GM23338 (cell line): ENCODE measurements at regions not wholly inside any gene's neighbourhood (a gene's known extent, or its start where the extent isn't known, plus 50 kb on each side); places are given as distances from the start of the nearest gene placed in this dataset.

Experiments
- ATAC-seq: fragments of 200-7000 bp; cut with Tn5 transposase; 3 replicates; pipeline ENCODE4 v1.9.1; 2020
- DNase-seq: peaks from one replicate; pipeline ENCODE4 v3.0.0-alpha.2; 2015; ENCODE audit warnings: low spot score
- H2AFZ ChIP-seq: fragments of 200-600 bp; sonication (generic); 2 replicates; pipeline ENCODE4 v1.8.0; 2016; ENCODE audit warnings: antibody characterized with exemption, mild to moderate bottlenecking, moderate library complexity
- H3F3A ChIP-seq: fragments of 200-600 bp; sonication (generic); replicated peaks from 2 replicates; pipeline ENCODE4 v1.8.0; 2017; ENCODE audit warnings: antibody characterized with exemption, mixed run types, low read depth
- H3K27ac ChIP-seq: fragments of 200-600 bp; sonication (generic); 2 replicates; pipeline ENCODE4 v1.6.1; 2016; ENCODE audit warnings: low read depth
- H3K27me3 ChIP-seq: fragments of 200-600 bp; sonication (generic); 2 replicates; pipeline ENCODE4 v1.8.0; 2016; ENCODE audit warnings: mild to moderate bottlenecking, mixed run types, moderate library complexity; ENCODE audit not compliant: insufficient read depth
- H3K36me3 ChIP-seq: fragments of 200-600 bp; sonication (generic); 2 replicates; pipeline ENCODE4 v1.8.0; 2016; ENCODE audit warnings: mild to moderate bottlenecking; ENCODE audit not compliant: insufficient read depth
- H3K4me1 ChIP-seq: fragments of 200-600 bp; sonication (generic); 2 replicates; pipeline ENCODE4 v1.8.0; 2016; ENCODE audit warnings: mild to moderate bottlenecking, moderate library complexity; ENCODE audit not compliant: insufficient read depth
- H3K4me2 ChIP-seq: fragments of 200-600 bp; sonication (generic); 2 replicates; pipeline ENCODE4 v1.7.1; 2017; ENCODE audit warnings: mixed run types
- H3K4me3 ChIP-seq: fragments of 200-600 bp; sonication (generic); 2 replicates; pipeline ENCODE4 v1.6.1; 2016; ENCODE audit warnings: mixed run types
- H3K79me2 ChIP-seq: fragments of 200-600 bp; sonication (generic); replicated peaks from 2 replicates; pipeline ENCODE4 v1.8.0; 2017; ENCODE audit warnings: mild to moderate bottlenecking; ENCODE audit not compliant: insufficient read depth
- H3K9me2 ChIP-seq: fragments of 200-600 bp; sonication (generic); 2 replicates; pipeline ENCODE4 v1.8.0; 2017; ENCODE audit not compliant: insufficient read depth
- H4K20me1 ChIP-seq: fragments of 200-600 bp; sonication (generic); replicated peaks from 2 replicates; pipeline ENCODE4 v1.8.0; 2017; ENCODE audit warnings: mild to moderate bottlenecking; ENCODE audit not compliant: insufficient read depth
- H3K27ac Mint-ChIP-seq: 2 replicates; pipeline ENCODE4 v1.8.0; 2020; ENCODE audit warnings: inconsistent platforms, mild to moderate bottlenecking, moderate library complexity, mixed read lengths
- H3K27me3 Mint-ChIP-seq: 3 replicates; pipeline ENCODE4 v1.8.0; 2022; ENCODE audit warnings: low read depth, mild to moderate bottlenecking, moderate library complexity, mixed read lengths, inconsistent platforms; ENCODE audit not compliant: insufficient read depth, poor library complexity
- H3K36me3 Mint-ChIP-seq: 3 replicates; pipeline ENCODE4 v1.8.0; 2021; ENCODE audit warnings: low read depth, mild to moderate bottlenecking, inconsistent platforms, moderate library complexity, mixed read lengths
- H3K4me1 Mint-ChIP-seq: 3 replicates; pipeline ENCODE4 v1.8.0; 2020; ENCODE audit warnings: mild to moderate bottlenecking, inconsistent platforms, mixed read lengths
- H3K4me3 Mint-ChIP-seq: 3 replicates; pipeline ENCODE4 v1.8.0; 2021; ENCODE audit warnings: moderate library complexity, mild to moderate bottlenecking, inconsistent platforms, mixed read lengths
- H3K9me3 Mint-ChIP-seq: 3 replicates; pipeline ENCODE4 v1.8.0; 2020; ENCODE audit warnings: moderate library complexity, mild to moderate bottlenecking, inconsistent platforms, mixed read lengths
- CREB1 ChIP-seq: fragments of 250-450 bp; sonication (Bioruptor Pico); IDR thresholded peaks from 2 replicates; pipeline ENCODE4 v1.5.0; 2020; ENCODE audit warnings: low read depth, mild to moderate bottlenecking, moderate library complexity
- EZH2 ChIP-seq: fragments of 200-600 bp; sonication (generic); IDR thresholded peaks from one replicate; pipeline ENCODE4 v1.8.0; 2017; ENCODE audit warnings: antibody characterized with exemption, mild to moderate bottlenecking, low read depth; ENCODE audit not compliant: unreplicated experiment
- EZH2phosphoT487 ChIP-seq: fragments of 200-600 bp; sonication (generic); IDR thresholded peaks from one replicate; pipeline ENCODE4 v1.8.1; 2018; ENCODE audit warnings: antibody characterized with exemption; ENCODE audit not compliant: unreplicated experiment
- JUNB ChIP-seq: IDR thresholded peaks from one replicate; pipeline ENCODE4 v1.6.1; 2016; ENCODE audit warnings: antibody characterized with exemption; ENCODE audit not compliant: unreplicated experiment
- NANOG ChIP-seq: IDR thresholded peaks from 2 replicates; pipeline ENCODE4 v1.6.1; 2016; ENCODE audit warnings: antibody characterized with exemption, borderline replicate concordance
- POLR2AphosphoS5 ChIP-seq: IDR thresholded peaks from 2 replicates; pipeline ENCODE4 v1.6.1; 2016; ENCODE audit warnings: antibody characterized with exemption, low read depth
- STAT1 ChIP-seq: IDR thresholded peaks from one replicate; pipeline ENCODE4 v1.6.1; 2016; ENCODE audit warnings: antibody characterized with exemption; ENCODE audit not compliant: unreplicated experiment
- ZNF114 ChIP-seq: fragments of 250-450 bp; sonication (Bioruptor Pico); IDR thresholded peaks from 2 replicates; pipeline ENCODE4 v1.5.0; 2020; ENCODE audit warnings: mild to moderate bottlenecking, moderate library complexity
- ZNF331 ChIP-seq: fragments of 250-450 bp; sonication (Bioruptor Pico); IDR thresholded peaks from 2 replicates; pipeline ENCODE4 v1.5.0; 2020; ENCODE audit warnings: low read depth, mild to moderate bottlenecking, moderate library complexity
- TF ChIP-seq, protein P1 (sequence below), 2 experiments: fragments of 200-600 bp in 1 of 2; sonication (generic) in 1 of 2; conservative IDR thresholded peaks; 2 replicates each; pipeline versions ENCODE4 v1.5.1 to v1.6.1; 2016 to 2017; ENCODE audit warnings: antibody characterized with exemption in 2 of 2, low read depth in 2 of 2, mild to moderate bottlenecking in 2 of 2, moderate library complexity in 1 of 2
- TF ChIP-seq, protein P2 (sequence below): fragments of 250-450 bp; sonication (Bioruptor Pico); IDR thresholded peaks from 2 replicates; pipeline ENCODE4 v1.5.0; 2020; ENCODE audit warnings: mild to moderate bottlenecking, moderate library complexity
- TF ChIP-seq, protein P3 (sequence below): IDR thresholded peaks from one replicate; pipeline ENCODE4 v1.6.1; 2018; ENCODE audit warnings: antibody characterized with exemption; ENCODE audit not compliant: unreplicated experiment
- TF ChIP-seq, protein P4 (sequence below): IDR thresholded peaks from 2 replicates; pipeline ENCODE4 v1.6.1; 2016; ENCODE audit warnings: antibody characterized with exemption

DNA sequence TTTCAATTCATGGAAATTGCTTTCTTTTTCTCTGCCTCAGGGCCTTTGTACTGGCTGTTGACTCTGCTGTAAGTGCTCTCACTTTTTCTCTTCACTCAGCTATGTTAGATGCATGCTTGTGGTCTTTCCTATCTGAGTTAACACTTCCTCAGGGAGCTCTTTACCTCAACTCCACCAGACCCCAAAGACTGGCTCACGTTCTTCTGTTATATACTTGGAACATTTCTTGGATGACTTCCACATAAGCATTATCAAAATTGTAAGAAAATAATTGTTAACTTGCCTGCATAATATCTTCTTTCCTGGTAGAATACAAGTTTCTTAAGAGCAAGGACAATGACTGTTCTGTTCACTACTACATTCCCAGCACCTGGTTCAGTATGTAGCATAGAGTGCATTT, 455.9 kb downstream of the EBF1 start:
- peaks cover 9% of the 10 kb centered on the region for H3K9me2 ChIP-seq
- H3K27me3 ChIP-seq, result no peaks in the 10 kb centered on the region
- ATAC-seq (no peak), DNase-seq (no peak)
- H3K4me2 ChIP-seq, result no peak overlapping the region
- H3K36me3 ChIP-seq, result no peaks in the 10 kb centered on the region
- no peak overlapping the region for H2AFZ ChIP-seq
- no peaks in the 10 kb centered on the region for H3F3A ChIP-seq
- H3K4me3 ChIP-seq, result no peak overlapping the region
- H3K27ac Mint-ChIP-seq, result no peak overlapping the region
- H3K4me3 Mint-ChIP-seq, result no peak overlapping the region
- peaks cover 17% of the 10 kb centered on the region for H3K4me1 Mint-ChIP-seq
- peaks cover 8% of the 10 kb centered on the region; the same call in 1 of the 2 replicates for H3K4me1 ChIP-seq
- no peak overlapping the region for H3K27ac ChIP-seq
- H3K79me2 ChIP-seq, result no peaks in the 10 kb centered on the region
- H3K27me3 Mint-ChIP-seq, result no peaks in the 10 kb centered on the region
- no peaks in the 10 kb centered on the region for H3K36me3 Mint-ChIP-seq
- H3K9me3 Mint-ChIP-seq, result no peaks in the 10 kb centered on the region
- TF ChIP-seq ZNF331 (no peak), EZH2phosphoT487 (no peak), CREB1 (CRISPR knock-in tag) (no peak), JUNB (no peak), NANOG (no peak), ZNF114 (no peak), POLR2AphosphoS5 (no peak), EZH2 (no peak), STAT1 (no peak)
- TF ChIP-seq, protein P1, sequence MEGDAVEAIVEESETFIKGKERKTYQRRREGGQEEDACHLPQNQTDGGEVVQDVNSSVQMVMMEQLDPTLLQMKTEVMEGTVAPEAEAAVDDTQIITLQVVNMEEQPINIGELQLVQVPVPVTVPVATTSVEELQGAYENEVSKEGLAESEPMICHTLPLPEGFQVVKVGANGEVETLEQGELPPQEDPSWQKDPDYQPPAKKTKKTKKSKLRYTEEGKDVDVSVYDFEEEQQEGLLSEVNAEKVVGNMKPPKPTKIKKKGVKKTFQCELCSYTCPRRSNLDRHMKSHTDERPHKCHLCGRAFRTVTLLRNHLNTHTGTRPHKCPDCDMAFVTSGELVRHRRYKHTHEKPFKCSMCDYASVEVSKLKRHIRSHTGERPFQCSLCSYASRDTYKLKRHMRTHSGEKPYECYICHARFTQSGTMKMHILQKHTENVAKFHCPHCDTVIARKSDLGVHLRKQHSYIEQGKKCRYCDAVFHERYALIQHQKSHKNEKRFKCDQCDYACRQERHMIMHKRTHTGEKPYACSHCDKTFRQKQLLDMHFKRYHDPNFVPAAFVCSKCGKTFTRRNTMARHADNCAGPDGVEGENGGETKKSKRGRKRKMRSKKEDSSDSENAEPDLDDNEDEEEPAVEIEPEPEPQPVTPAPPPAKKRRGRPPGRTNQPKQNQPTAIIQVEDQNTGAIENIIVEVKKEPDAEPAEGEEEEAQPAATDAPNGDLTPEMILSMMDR (conservative IDR thresholded peaks at IDR 0.05; ENCODE audit: low read depth in 2 of 2), result no peak
- TF ChIP-seq, protein P2, sequence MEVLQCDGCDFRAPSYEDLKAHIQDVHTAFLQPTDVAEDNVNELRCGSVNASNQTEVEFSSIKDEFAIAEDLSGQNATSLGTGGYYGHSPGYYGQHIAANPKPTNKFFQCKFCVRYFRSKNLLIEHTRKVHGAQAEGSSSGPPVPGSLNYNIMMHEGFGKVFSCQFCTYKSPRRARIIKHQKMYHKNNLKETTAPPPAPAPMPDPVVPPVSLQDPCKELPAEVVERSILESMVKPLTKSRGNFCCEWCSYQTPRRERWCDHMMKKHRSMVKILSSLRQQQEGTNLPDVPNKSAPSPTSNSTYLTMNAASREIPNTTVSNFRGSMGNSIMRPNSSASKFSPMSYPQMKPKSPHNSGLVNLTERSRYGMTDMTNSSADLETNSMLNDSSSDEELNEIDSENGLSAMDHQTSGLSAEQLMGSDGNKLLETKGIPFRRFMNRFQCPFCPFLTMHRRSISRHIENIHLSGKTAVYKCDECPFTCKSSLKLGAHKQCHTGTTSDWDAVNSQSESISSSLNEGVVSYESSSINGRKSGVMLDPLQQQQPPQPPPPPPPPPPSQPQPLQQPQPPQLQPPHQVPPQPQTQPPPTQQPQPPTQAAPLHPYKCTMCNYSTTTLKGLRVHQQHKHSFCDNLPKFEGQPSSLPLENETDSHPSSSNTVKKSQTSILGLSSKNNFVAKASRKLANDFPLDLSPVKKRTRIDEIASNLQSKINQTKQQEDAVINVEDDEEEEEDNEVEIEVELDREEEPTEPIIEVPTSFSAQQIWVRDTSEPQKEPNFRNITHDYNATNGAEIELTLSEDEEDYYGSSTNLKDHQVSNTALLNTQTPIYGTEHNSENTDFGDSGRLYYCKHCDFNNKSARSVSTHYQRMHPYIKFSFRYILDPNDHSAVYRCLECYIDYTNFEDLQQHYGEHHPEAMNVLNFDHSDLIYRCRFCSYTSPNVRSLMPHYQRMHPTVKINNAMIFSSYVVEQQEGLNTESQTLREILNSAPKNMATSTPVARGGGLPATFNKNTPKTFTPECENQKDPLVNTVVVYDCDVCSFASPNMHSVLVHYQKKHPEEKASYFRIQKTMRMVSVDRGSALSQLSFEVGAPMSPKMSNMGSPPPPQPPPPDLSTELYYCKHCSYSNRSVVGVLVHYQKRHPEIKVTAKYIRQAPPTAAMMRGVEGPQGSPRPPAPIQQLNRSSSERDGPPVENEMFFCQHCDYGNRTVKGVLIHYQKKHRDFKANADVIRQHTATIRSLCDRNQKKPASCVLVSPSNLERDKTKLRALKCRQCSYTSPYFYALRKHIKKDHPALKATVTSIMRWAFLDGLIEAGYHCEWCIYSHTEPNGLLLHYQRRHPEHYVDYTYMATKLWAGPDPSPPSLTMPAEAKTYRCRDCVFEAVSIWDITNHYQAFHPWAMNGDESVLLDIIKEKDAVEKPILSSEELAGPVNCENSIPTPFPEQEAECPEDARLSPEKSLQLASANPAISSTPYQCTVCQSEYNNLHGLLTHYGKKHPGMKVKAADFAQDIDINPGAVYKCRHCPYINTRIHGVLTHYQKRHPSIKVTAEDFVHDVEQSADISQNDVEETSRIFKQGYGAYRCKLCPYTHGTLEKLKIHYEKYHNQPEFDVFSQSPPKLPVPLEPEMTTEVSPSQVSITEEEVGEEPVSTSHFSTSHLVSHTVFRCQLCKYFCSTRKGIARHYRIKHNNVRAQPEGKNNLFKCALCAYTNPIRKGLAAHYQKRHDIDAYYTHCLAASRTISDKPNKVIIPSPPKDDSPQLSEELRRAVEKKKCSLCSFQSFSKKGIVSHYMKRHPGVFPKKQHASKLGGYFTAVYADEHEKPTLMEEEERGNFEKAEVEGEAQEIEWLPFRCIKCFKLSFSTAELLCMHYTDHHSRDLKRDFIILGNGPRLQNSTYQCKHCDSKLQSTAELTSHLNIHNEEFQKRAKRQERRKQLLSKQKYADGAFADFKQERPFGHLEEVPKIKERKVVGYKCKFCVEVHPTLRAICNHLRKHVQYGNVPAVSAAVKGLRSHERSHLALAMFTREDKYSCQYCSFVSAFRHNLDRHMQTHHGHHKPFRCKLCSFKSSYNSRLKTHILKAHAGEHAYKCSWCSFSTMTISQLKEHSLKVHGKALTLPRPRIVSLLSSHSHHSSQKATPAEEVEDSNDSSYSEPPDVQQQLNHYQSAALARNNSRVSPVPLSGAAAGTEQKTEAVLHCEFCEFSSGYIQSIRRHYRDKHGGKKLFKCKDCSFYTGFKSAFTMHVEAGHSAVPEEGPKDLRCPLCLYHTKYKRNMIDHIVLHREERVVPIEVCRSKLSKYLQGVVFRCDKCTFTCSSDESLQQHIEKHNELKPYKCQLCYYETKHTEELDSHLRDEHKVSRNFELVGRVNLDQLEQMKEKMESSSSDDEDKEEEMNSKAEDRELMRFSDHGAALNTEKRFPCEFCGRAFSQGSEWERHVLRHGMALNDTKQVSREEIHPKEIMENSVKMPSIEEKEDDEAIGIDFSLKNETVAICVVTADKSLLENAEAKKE, result no peak
- TF ChIP-seq, protein P3, sequence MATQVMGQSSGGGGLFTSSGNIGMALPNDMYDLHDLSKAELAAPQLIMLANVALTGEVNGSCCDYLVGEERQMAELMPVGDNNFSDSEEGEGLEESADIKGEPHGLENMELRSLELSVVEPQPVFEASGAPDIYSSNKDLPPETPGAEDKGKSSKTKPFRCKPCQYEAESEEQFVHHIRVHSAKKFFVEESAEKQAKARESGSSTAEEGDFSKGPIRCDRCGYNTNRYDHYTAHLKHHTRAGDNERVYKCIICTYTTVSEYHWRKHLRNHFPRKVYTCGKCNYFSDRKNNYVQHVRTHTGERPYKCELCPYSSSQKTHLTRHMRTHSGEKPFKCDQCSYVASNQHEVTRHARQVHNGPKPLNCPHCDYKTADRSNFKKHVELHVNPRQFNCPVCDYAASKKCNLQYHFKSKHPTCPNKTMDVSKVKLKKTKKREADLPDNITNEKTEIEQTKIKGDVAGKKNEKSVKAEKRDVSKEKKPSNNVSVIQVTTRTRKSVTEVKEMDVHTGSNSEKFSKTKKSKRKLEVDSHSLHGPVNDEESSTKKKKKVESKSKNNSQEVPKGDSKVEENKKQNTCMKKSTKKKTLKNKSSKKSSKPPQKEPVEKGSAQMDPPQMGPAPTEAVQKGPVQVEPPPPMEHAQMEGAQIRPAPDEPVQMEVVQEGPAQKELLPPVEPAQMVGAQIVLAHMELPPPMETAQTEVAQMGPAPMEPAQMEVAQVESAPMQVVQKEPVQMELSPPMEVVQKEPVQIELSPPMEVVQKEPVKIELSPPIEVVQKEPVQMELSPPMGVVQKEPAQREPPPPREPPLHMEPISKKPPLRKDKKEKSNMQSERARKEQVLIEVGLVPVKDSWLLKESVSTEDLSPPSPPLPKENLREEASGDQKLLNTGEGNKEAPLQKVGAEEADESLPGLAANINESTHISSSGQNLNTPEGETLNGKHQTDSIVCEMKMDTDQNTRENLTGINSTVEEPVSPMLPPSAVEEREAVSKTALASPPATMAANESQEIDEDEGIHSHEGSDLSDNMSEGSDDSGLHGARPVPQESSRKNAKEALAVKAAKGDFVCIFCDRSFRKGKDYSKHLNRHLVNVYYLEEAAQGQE, result no peak
- TF ChIP-seq, protein P4, sequence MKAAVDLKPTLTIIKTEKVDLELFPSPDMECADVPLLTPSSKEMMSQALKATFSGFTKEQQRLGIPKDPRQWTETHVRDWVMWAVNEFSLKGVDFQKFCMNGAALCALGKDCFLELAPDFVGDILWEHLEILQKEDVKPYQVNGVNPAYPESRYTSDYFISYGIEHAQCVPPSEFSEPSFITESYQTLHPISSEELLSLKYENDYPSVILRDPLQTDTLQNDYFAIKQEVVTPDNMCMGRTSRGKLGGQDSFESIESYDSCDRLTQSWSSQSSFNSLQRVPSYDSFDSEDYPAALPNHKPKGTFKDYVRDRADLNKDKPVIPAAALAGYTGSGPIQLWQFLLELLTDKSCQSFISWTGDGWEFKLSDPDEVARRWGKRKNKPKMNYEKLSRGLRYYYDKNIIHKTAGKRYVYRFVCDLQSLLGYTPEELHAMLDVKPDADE, result no peak
- no peaks in the 10 kb centered on the region for H4K20me1 ChIP-seq
